Ramos (cell line): ENCODE measurements at regions not wholly inside any gene's neighbourhood (a gene's known extent, or its start where the extent isn't known, plus 50 kb on each side); places are given as distances from the start of the nearest gene placed in this dataset.
"Not testable (repeated sequence)": the region's sequence is repeated elsewhere in the genome, so short reads cannot be mapped to it uniquely, and the experiment has no call there.

Experiments
- in situ Hi-C: fragments of 300-500 bp; cut with MboI; formaldehyde crosslinking; loops from one replicate; pipeline ENCODE4 v1.14.3; 2022; ENCODE audit warnings: low sequenced_read_pairs; ENCODE audit not compliant: unreplicated experiment

DNA sequence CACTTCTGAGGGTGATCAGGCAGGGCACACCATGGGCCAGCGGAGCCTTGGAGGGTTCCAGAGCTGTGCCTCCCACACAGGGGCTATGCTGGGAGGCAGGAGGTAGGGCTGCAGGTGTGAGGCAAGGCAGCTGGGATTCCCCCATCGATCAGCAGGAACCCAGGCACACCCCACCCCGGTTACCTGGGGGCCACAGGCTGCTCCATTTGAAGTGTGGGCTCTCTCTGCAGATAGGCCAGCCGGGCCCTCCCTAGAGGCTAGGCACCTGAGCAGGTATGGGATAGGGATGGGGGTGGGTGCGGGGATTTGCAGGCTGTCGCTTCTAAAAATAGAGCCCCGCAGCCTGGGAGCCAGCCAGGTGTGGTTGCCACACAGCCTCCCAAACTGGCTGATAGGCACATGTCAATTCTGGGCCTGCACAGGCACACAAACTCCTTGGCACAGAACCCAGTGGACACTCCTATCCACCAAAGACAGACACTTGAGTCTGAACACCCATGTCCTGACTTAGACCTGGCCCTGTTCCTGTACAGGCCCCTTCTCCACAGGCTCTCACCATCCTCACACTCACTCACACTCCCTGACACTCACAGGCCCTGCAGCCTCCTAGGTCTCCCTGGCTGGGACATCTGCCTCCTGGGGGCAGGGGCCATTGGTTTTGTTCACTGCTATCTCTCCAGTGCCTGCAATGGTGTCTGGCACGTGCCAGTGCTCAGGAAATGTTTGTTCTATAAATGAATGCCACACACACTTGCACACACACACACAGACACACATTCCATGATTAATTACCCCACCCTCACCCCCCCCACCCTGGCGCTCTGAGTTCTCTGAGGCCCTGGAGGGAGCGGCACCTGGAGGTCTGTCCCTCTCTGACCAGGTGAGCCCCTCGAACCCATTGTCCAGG is 73.4 kb downstream of the ZFP36L2 start:
- in situ Hi-C loops = loop anchor here (25.0 kb wide), 1 partner anchor 591 kb away; the partner anchor contains the start of gene MTA3

DNA sequence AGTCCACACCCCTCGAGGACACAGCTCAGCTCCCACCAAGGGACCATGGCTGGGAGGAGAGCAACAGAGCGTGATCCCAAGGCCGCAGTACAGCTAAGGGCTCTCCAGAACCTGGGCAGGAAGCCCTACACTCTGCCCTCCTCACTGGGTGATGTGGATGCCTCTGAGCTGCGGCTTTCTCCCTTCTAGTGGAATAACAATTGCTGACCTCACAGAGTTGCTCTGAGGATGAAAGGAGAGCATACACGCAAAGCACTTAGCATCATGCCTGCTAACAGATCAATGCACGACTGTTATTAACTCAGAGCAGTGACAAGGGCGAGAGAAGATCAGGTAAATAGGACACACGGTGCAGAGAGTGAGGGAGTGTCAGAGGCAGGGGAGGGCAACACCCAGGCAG is 74.2 kb downstream of the ZFP36L2 start:
- in situ Hi-C loops = loop anchor here (25.0 kb wide), 1 partner anchor 590 kb away; the partner anchor contains the start of gene MTA3

DNA sequence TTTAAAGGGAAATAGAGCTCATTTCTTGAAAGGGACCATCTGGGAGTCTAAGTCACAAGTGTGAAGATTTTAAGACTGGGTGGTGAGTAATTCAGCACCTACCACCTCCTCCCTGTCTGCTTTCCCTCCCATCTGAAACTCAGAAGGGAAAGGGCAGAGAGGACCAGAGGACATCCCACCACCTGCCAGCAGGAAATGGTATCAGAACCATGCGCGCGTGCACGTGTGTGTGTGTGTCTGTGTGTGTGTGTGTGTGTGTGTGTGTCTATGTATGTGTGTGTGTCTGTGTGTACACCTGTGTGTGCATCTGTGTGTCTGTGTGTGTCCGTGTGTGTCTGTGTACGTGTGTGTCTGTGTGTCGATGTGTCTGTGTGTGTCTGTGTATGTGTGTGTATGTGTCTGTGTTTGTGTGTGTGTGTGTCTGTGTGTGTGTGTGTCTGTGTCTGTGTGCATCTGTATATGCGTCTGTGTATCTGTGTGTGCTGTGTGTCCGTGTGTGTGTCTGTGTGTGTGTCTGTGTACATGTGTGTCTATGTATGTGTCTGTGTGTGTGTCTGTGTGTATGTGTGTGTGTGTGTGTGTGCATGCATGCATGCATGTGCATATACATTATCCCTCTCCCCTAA is 76.8 kb downstream of the ZFP36L2 start:
- in situ Hi-C loops = loop anchor here (25.0 kb wide), 1 partner anchor 587 kb away; the partner anchor contains the start of gene MTA3

DNA sequence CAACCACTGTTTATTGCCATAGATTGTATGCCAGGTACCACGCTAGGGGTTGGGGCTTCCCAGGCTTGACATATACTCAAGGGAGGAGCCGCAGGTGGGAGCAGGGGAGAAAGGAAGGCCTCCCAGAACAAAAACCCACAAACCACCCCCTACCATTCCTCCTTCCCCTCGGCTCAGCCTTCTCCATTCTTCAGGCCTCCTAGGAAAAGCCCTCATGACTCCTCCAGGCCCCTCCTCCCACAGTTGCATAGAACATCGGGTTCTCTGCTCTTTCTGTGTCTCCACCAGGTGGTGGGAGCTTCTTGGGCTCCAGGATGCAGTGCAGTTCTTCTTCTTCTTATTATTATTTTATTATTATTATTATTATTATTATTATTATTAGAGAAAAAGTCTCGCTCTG is 80.3 kb downstream of the ZFP36L2 start:
- in situ Hi-C loops = no loop called here

DNA sequence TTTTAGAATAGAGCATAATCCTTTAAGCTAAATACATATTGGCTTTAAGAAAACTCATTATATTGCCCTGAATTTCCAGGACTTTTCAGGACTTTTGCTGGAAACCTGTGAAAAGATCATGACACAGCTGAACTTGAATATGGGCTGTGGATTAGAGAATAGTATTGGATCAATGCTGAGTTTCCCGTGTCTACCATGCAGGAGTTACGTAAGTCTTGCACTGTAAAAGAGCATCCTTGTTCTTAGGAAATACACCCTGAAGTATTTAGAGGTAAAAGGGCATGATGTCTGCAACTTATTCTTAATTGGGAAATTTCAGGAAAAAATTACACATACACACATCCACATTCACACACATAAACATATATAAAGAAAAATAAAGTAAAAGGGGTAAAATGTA is 82.1 kb downstream of the ZFP36L2 start:
- in situ Hi-C loops = no loop called here

DNA sequence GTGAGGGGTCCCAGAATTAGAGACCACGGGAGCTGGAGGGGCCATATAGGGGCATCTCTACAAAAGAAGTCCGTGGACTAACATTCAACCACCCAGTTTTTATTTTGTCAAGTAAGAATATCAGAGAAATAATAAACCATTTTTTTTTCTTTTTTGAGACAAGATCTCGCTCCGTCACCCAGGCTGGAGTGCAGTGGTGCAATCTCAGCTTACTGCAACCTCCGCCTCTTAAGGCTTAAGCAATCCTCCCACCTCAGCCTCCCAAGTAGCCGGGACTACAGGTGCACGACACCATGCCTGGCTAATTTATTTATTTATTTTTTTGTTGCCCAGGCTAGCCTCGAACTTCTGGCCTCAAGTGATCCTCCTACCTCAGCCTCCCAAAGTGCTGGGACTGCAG is 82.7 kb downstream of the ZFP36L2 start:
- in situ Hi-C loops = no loop called here

DNA sequence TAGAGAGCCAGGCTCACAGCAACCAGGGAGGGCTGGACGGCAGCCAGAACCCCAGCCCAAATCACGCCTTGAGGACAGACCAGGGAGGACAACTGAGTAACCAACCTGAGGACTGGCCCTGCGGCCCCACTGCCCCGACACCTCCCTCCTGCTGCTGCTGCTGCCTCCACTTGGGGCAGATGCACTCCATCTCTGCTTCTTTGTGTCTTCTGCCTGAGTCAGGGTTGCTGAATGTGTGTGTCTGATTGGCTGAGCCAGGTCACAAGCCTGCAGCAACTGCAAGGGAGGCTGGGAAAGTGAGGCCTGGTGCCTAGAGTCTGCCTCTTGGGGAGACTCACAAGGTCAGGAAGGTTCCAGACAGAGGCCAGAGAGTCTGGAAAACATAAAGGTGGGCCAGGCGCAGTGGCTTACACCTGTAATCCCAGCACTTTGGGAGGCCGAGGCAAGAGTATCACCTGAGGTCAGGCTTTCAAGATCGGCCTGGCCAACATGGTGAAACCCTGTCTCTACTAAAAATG is 83.4 kb downstream of the ZFP36L2 start:
- in situ Hi-C loops = no loop called here

DNA sequence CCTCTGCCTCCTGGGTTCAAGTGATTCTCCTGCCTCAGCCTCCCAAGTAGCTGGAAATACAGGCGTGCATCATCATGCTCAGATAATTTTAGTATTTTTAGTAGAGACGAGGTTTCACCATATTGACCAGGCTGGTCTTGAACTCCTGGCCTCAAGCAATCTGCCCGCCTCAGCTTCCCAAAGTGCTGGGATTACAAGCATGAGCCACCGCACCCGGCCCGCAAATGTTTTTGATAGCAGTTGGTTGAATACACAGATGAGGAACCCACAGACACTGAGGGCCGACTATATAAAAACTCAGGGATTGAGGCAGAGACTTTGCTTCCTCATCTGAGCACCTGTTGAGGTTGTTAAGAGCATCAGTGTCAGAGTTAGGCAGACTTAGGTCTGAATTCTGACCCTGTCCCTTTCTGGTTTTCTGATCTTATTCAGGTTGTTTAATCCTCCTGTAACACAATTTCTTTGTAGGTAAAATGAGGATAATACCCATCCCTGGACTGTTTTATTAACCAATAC is 84.7 kb downstream of the ZFP36L2 start:
- in situ Hi-C loops = not testable (repeated sequence)

DNA sequence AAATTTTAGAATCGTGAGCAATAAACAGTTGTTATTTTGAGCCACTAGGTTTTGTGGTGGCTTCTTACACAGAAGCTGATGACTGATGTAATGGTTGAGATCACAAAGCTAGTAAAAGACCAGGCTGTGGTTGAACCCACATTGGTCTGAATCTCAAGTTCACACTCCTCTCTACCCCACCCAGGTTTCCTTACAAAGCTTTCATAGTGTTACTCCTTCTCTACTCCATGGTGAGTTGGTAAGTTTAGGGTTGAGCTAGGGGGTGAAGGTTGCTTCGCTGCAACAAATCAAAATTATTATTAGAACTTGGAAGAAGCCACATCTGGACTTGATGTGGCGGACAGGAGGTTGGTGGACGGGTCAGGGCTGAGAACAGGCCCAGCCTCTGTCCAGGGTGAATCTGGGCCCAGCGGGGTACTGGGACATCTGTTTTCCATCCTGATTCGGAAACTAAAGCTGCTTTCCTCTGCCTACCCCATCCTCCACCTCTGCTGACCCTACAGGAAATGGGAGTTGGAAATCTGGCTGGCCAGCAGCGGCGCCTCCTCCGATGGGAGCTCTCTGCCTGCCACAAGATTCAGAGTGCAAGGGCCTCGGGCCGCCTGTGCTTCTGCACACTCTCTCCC is 86.3 kb downstream of the ZFP36L2 start:
- in situ Hi-C loops = no loop called here

DNA sequence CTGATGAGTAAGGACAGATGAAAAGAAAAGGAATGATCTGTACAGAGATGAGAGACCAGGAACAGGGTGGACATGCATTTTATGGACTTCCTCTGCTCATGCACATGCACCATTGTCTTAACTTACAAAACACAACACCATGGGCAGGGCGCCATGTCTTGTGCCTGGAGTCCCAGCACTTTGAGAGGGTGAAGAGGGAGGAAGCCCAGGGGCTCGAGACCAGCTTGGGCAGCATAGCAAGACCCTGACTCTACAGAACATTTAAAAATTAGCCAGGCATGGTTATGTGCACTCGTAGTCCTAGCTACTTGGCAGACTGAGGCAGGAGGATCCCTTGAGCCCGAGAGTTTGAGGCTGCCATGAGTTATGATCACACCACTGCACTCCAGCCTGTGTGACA is 86.9 kb downstream of the ZFP36L2 start:
- in situ Hi-C loops = no loop called here

DNA sequence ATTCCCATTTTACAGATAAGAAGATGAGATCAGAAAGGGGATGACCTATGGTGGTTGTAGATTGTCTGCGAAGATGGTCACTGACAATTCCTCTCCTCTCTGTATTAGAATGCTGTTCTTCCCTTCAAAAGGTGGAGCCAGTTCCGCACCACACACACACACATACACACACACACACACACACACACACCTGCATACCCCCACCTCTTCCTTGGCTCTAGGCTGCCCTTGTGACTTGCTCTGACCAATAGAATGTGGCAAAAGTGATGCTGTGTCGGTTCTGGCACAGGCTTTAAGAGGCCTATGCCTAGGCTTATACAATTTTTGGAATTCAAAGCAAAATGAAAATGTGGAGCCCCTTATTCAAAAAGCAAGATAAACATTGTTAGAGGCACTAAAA is 88.0 kb downstream of the ZFP36L2 start:
- in situ Hi-C loops = no loop called here

DNA sequence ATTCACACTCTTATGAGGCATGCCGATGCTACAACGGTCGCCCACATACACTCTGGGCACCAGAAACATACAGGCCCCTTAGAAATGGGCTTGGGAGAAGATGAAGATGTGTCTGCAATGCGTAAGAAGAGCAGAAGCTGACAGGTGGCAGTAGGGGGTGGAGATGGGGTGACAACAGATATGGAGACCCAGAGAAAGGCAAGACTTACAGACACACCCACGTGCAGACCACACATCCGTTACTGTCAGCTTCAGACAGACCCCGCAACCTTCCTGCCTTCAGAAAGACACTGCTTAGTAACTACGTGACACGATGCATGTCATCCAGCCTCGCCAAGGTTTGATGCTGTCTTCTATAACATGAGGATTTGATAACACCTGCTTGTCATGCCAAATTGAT is 89.5 kb downstream of the ZFP36L2 start:
- in situ Hi-C loops = no loop called here

DNA sequence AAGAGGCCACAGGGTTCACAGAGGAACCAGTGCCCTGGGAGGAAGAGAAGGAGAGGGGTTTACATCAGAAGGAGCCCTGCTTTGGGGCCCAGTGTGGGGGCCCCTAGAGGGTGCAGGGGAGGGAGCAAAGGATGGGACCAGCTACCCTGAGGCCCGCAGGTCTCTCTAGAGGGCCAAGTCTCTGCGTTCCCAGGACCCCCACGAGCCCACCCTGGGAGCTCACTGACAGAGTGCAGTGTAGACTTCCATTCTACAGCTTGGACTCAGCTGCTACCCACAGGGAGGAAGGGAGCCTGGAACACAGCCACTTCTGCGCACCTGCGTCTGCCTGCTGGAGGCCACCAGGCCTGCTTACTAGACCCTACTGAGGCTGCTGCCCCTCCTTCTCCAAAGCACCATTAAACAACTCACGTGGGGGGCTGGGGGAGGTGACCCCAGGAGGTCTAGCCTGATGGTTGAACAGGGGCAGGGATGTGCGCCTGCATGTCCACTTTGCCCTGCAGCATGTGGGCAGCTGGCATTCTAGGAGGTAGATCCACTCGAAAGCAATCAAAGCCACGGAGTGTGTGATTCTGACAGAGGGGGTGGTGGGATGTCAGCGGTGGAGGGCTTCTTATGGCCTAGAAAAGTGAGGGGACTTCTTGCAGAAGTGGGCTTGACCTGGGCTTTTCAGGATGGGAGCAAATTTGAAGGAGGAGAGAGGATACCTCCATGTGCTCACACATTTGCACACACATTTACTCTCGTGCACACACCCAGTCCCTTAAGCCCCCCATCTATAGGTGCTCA is 90.2 kb downstream of the ZFP36L2 start:
- in situ Hi-C loops = no loop called here

DNA sequence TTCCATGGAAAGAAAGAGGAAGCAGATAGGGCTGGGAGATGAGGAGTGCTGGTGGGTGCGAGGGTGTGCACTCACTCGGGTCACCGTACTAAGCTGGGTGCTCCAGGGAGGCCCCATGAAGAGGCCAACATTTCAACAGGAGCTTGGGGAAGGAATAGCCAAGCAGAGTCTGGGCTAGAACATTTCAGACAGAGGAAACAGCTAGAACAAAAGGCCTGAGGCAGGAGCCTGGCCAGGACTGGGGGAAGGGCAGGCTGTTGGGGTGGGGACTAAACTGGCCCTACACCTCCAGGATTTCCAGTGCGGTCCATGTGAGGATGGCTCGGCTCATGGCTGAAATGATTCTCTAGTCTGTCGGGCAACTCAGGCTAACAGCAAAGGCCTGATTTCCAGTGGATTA is 90.8 kb downstream of the ZFP36L2 start:
- in situ Hi-C loops = no loop called here

DNA sequence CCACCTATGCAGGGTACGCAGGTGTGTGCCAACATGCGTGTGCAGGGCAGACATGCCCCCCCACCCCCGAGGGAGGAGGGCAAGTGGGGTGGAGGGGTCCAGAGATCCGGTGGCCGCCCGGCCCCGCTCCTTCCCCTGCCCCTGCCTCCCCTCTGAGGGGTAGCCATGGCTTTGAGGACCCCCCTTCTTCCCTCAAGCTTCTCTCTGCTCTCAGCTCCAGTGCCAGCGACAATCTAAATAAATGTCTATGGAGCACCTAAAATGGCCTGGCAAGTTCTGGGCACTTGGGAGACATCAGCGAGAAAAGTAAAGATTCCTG is 91.9 kb downstream of the ZFP36L2 start:
- in situ Hi-C loops = no loop called here

DNA sequence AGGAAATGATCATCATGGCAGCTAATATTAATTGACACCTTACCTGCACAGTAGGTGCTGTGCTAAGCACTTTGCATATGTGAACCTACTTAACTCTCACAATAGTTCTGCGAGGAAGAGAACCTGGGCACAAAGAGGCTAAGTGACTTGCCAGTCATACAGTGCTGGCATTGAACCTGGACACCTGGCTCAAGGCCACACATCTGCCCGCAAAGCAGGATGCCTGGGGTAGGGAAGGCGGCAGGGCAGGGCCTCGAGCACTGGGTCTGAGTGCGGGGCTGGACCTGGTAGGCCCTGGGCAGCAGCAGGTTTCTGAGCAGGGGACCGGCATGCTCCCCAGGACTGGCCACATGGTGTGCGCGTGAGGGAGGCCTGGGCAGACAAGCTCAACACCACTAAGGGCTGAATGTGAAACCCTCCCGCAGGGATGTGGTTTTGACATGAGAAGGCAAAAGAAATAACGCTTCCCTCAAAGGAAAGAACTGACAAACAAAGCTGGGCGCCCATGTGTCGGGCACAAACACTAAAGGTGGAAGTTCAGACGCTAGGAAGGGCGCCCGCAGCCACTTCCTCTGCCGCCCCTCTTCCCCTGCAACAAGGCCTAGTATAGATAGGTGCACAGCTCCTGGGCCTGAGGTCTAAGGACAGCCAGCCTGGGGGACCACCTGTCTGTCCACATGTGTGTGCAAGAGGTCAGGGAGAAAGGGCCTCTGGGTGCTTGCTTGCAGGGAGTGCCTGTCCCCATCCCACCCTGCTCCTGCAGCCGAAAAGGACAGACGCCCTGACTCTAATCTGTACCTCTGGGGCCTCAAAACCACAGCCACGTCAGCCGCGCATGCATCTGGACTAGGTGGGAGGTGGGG is 92.5 kb downstream of the ZFP36L2 start:
- in situ Hi-C loops = no loop called here

DNA sequence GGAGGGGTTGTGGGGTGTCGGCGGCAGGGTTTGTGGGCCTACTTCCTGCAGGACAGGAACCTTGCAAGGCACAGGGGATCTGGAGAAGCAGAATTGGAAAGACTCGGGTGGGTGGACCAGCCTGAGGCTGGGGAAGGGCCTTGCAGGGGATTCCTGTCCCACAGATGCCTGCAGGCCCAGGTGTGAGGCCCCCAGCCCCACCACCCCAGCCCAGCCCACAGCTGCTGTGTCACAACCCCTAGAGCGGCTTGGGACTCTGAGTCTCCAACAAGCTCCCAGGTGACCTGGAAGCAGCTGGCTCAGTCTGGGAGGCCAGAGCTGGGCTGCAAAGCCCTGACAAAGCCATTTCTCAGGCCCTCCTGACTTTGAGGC is 93.1 kb downstream of the ZFP36L2 start:
- in situ Hi-C loops = no loop called here

DNA sequence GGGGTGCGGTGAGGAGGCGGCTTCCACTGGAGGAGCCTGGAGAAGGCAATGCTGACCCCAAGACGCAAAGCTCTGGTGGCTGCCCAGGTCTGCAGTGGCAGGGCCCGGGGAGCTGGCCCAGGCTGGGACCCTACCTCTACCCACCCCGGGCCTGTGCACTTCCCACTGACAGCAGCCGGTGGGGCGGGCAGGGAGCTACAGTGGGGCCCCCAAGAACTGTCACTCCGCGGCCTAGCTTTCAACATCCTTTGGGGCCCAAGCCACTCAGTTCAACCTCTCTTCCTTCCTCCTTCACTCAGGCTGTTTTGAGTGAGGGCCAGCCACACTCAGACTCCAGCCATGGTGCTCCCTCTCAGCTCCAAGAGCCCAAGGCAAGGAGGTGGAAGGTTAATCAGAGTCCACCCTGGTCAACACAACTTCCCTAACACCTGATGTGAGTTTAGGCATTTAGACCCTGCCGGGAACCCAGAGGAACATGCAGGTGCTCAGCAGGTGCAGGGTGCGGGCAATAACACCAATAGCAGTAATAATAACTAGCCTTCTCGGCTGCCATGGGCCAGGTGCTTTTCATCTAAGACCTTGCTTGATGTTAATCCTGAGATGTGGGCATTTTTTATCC is 93.6 kb downstream of the ZFP36L2 start:
- in situ Hi-C loops = no loop called here
